AG10803 (cell line): ENCODE measurements at regions not wholly inside any gene's neighbourhood (a gene's known extent, or its start where the extent isn't known, plus 50 kb on each side); places are given as distances from the start of the nearest gene placed in this dataset.

Experiments
- DNase-seq: peaks from one replicate; pipeline ENCODE4 v3.0.0; 2010; ENCODE audit warnings: low read depth
- H3K4me3 ChIP-seq: 2 replicates; pipeline ENCODE4 v1.5.1; 2011; ENCODE audit warnings: mild to moderate bottlenecking, low read length, control low read depth
- TF ChIP-seq, protein P1 (sequence below): conservative IDR thresholded peaks from 2 replicates; pipeline ENCODE4 v1.5.1; 2011; ENCODE audit warnings: mild to moderate bottlenecking, low read length, control low read depth, inconsistent platforms

DNA sequence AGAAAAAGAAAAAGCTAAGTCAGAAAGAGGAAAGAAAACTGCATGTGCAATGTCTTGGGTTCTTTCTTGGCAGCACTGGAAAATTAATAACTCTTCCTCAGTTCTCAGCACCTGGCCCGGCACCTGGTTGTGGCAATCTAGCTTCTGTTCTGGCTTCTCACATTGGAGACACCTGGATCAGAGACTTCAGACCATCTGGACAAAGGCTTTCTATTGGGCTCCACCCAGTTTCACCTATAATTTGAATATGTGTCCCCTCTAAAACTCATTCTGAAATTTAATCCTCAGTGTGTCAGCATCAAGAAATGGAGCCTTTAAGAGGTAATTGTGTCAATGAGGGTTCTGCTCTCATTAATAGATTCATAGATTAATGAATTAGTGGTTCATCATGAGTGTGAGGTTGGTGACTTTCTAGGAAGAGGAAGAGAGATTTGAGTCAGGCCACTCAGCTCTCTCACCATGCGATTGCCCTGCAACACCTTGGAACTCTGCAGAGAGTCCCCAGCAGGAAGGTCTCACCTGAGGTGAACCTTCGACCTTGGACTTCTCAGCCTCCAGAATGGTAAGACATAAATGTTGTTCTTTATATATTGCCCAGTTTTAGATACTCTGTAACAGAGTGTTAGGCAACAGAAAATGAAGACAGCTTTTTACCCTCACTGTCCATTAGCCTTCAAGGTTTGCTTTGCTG, 679.9 kb downstream of the NTRK3 start:
- no peak overlapping the region for H3K4me3 ChIP-seq
- TF ChIP-seq, protein P1, sequence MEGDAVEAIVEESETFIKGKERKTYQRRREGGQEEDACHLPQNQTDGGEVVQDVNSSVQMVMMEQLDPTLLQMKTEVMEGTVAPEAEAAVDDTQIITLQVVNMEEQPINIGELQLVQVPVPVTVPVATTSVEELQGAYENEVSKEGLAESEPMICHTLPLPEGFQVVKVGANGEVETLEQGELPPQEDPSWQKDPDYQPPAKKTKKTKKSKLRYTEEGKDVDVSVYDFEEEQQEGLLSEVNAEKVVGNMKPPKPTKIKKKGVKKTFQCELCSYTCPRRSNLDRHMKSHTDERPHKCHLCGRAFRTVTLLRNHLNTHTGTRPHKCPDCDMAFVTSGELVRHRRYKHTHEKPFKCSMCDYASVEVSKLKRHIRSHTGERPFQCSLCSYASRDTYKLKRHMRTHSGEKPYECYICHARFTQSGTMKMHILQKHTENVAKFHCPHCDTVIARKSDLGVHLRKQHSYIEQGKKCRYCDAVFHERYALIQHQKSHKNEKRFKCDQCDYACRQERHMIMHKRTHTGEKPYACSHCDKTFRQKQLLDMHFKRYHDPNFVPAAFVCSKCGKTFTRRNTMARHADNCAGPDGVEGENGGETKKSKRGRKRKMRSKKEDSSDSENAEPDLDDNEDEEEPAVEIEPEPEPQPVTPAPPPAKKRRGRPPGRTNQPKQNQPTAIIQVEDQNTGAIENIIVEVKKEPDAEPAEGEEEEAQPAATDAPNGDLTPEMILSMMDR = no peak
- DNase-seq = no peak

DNA sequence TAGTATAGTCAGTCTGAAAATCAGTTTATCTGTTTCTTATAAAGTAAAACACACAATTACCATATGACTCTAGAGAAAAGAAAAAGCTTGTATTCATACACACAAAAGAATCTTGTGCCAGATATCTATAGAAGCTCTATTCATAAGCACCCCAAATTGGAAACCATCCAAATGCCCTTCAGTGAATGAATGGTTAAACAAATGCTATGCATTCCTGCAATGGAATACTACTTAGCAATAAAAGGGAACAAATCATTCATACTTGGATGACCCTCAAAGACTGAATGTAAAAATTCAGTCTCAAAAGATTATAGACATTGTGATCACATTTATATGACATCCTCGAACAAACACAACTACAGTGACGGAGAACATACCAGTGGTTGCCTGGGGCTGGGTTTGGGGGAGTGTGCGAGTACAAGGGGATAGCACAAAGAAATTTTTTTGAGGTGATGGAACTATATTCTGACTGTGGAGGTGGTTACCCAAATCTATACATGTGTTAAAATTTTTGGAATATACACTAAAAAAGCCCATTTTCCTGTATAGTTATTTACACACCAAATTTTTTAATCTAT, 680.6 kb downstream of the NTRK3 start:
- no peak overlapping the region for H3K4me3 ChIP-seq
- DNase-seq = no peak
- TF ChIP-seq, protein P1 = no peak

DNA sequence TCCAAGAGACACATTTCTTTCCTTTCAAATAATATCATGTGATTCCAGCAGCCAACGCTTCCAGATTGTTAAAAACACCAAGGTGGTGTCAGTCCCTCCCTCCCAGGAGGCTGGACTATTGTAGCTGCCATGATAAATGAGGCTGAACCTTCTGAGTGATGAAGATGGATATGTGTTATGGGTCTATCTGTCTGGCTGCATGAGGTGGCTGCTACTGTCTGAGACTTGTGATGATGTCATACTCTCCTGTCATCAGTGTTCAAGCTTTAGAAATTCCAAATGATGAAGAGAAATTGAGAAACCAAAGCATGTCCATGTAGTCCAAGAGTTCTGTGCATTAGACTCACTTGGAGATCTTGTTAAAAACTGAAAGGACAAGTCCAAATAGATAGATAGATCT, 683.0 kb downstream of the NTRK3 start:
- TF ChIP-seq, protein P1 = no peak
- H3K4me3 ChIP-seq = no peak overlapping the region
- no peak for DNase-seq

DNA sequence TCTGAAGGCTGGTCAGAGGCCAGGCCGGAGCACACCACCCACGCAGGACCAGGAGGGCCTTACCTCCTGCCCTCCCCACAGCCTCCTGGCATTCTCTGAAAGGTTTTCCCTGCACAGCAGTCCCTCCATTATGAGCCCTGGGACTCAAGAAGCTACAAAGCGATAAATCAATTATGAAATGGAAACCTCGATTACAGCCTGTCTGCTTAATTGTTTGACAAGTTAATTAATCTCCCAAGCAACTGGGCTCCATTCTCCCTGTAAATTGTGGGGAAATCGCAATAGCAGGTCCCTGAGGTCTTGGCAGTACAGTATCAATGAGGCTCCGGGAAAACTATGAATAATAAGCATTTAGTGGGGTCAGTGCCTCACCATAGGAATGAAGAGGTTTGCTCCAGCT, 683.5 kb downstream of the NTRK3 start:
- DNase-seq = no peak
- H3K4me3 ChIP-seq = no peak overlapping the region
- TF ChIP-seq, protein P1 = no peak

DNA sequence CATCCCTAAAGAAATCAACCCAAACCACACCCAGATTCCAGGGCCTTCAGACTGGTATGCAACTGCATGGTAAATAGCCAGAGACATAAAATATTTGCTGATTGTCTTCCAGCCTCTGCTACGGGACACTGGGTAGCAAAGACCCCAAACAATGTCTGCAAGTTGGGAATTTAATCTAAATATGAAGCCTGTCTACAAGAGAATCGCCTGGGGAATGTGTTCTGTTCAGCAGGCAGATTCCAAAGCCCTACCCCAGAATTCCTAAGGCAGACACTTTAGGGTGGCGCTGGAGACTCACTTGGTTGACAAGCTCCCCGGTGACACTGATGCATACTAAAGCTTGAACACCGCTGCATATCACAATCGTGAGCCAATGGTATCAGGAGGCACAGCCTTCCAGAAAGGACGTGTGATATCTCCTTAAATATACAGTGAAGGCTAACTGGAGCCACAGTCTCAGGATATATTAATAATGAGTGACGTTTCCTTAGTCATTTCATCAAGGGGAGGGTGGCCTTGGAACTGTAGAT, 684.1 kb downstream of the NTRK3 start:
- H3K4me3 ChIP-seq = no peak overlapping the region
- TF ChIP-seq, protein P1 = no peak
- no peak for DNase-seq

DNA sequence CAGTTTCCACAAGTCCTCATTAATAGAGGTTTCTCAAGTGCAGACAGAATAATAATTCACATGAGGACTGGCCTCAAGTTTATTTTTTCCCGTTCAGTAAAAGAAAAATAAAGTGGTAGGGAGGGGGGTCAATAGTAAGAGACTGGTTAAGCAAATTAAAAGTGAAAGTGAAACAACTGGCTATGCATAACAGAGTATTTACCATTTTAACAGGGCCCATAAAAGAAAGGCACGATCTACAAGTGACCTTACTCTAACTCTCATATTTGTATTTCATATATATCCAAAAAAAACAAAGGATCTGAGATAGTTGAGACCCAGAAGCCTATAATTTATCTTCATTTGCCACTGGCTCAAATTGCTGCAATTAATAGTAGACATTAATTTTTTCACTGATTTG, 686.3 kb downstream of the NTRK3 start:
- H3K4me3 ChIP-seq = no peak overlapping the region
- TF ChIP-seq, protein P1 = no peak
- DNase-seq = no peak

DNA sequence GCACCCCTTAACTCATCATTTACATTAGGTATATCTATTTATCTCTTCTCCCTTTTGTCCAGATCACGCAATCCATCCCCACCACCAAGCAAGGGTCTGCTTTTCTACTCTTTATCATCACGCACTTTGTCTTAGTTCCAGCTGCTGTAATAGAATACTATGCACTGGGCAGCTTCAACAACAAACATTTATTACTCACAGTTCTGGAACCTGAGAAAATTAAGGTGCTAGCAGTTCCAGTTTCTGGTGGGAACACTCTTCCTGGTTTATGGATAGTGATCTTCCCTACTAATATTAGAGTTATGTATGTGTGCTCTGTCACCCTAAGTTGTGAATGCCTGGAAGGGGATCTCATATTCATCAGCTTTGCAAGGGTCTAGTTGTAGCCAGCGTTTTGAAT, 687.0 kb downstream of the NTRK3 start:
- TF ChIP-seq, protein P1 = no peak
- H3K4me3 ChIP-seq = no peak overlapping the region
- DNase-seq = no peak
